OCI-LY7 (cell line): ENCODE measurements at regions not wholly inside any gene's neighbourhood (a gene's known extent, or its start where the extent isn't known, plus 50 kb on each side); places are given as distances from the start of the nearest gene placed in this dataset.
"Not testable (repeated sequence)": the region's sequence is repeated elsewhere in the genome, so short reads cannot be mapped to it uniquely, and the experiment has no call there.

Experiments
- BruUV-seq: library from RNA; stranded (reverse); fragments of 400-500 nt; replicated peaks from 2 replicates; lab custom pipeline; 2021; lab: Mats Ljungman, UMichigan
- CTCF ChIA-PET: fragments of 300-600 bp; sonication (Branson Sonifier 250); formaldehyde crosslinking; loops from one replicate; lab custom pipeline; 2022; ENCODE audit warnings: antibody characterized with exemption; ENCODE audit not compliant: unreplicated experiment; lab: Charles Lee
- POLR2A ChIA-PET: fragments of 300-600 bp; sonication (Branson Sonifier 250); formaldehyde crosslinking; loops from one replicate; lab custom pipeline; 2022; ENCODE audit warnings: antibody characterized with exemption; lab: Charles Lee
- DNase-seq: peaks from one replicate; pipeline ENCODE4 v3.0.0-alpha.2; 2015; ENCODE audit warnings: low spot score
- H2AFZ ChIP-seq: fragments of 200-600 bp; sonication (generic), shearing (Covaris generic); 2 replicates; pipeline ENCODE4 v1.6.1; 2014; ENCODE audit warnings: mild to moderate bottlenecking, antibody characterized with exemption, low read length, moderate library complexity
- H3K27ac ChIP-seq: fragments of 200-600 bp; sonication (generic); 2 replicates; pipeline ENCODE4 v1.5.1; 2014; ENCODE audit warnings: mixed run types, low read depth, mild to moderate bottlenecking, moderate library complexity, low read length, inconsistent platforms; ENCODE audit not compliant: poor library complexity, severe bottlenecking
- H3K36me3 ChIP-seq: fragments of 200-600 bp; sonication (generic); 2 replicates; pipeline ENCODE4 v1.6.1; 2014; ENCODE audit warnings: mild to moderate bottlenecking, antibody characterized with exemption, low read length, moderate library complexity, mixed read lengths; ENCODE audit not compliant: insufficient read depth
- H3K4me1 ChIP-seq: fragments of 200-600 bp; sonication (generic); 2 replicates; pipeline ENCODE4 v1.5.1; 2014; ENCODE audit warnings: mild to moderate bottlenecking, low read length; ENCODE audit not compliant: insufficient read depth, poor library complexity, severe bottlenecking
- H3K4me2 ChIP-seq: fragments of 200-600 bp; sonication (generic); 2 replicates; pipeline ENCODE4 v1.6.1; 2014; ENCODE audit warnings: mild to moderate bottlenecking, low read length
- H3K4me3 ChIP-seq: fragments of 200-600 bp; sonication (generic); 2 replicates; pipeline ENCODE4 v1.5.1; 2014; ENCODE audit warnings: mild to moderate bottlenecking, low read depth, low read length; ENCODE audit not compliant: poor library complexity, severe bottlenecking
- H3K79me2 ChIP-seq: fragments of 200-600 bp; sonication (generic); 2 replicates; pipeline ENCODE4 v1.6.1; 2016; ENCODE audit warnings: low read depth, mild to moderate bottlenecking, low read length, moderate library complexity, mixed read lengths; ENCODE audit not compliant: insufficient read depth
- H3K9me2 ChIP-seq: fragments of 200-600 bp; sonication (generic); 2 replicates; pipeline ENCODE4 v1.6.1; 2016; ENCODE audit warnings: mild to moderate bottlenecking, low read length, mixed read lengths; ENCODE audit not compliant: insufficient read depth
- H3K9me3 ChIP-seq: fragments of 200-600 bp; sonication (generic); 2 replicates; pipeline ENCODE4 v1.6.1; 2014; ENCODE audit warnings: mild to moderate bottlenecking, mixed run types, low read length, mixed read lengths
- H4K20me1 ChIP-seq: fragments of 200-600 bp; sonication (generic); 2 replicates; pipeline ENCODE4 v1.6.1; 2014; ENCODE audit warnings: mild to moderate bottlenecking, antibody characterized with exemption, low read length, moderate library complexity, mixed read lengths; ENCODE audit not compliant: insufficient read depth
- CTCF ChIP-seq: fragments of 200-600 bp; sonication (generic); conservative IDR thresholded peaks from 2 replicates; pipeline ENCODE4 v1.5.1; 2014; ENCODE audit warnings: mild to moderate bottlenecking, antibody characterized with exemption, low read length, moderate library complexity, mixed read lengths
- EZH2phosphoT487 ChIP-seq: fragments of 200-600 bp; sonication (generic); IDR thresholded peaks from 2 replicates; pipeline ENCODE4 v1.6.1; 2018; ENCODE audit warnings: low read depth, borderline replicate concordance, mild to moderate bottlenecking, mixed run types, antibody characterized with exemption, low read length, moderate library complexity, mixed read lengths
- intact Hi-C: fragments of 100-400 bp; cut with micrococcal nuclease; formaldehyde crosslinking; loops from one replicate; pipeline ENCODE4 v1.10.0; 2022; ENCODE audit not compliant: unreplicated experiment

DNA sequence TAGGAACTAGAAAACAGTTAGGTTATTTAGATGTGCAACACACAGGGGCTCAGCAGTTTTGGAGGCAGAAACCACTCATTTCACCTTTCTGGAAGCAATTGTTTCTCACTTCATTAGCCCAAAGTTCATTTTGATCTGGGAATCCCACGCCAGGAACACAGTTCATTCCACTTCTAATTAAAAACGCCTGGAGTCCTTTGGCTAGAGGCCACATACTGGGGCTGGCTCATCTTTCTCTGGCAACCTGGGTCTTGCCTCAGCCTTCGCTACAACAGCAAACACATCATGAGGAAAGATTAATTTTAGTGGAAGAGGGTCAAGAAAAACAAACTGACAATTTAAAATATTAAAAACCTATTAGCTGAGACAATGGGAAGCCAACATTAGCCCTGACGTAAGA, 69.7 kb downstream of the RFPL4B start:
- BruUV-seq = no TSS peak
- TF ChIP-seq EZH2phosphoT487 (no peak), CTCF (no peak)
- Histone ChIP-seq H3K36me3 (no peaks in the 10 kb centered on the region), H3K27ac (no peak overlapping the region), H2AFZ (no peak overlapping the region), H3K4me3 (no peak overlapping the region), H4K20me1 (no peaks in the 10 kb centered on the region), H3K9me3 (no peaks in the 10 kb centered on the region), H3K79me2 (no peaks in the 10 kb centered on the region), H3K9me2 (no peaks in the 10 kb centered on the region), H3K4me1 (no peaks in the 10 kb centered on the region), H3K4me2 (no peak overlapping the region)
- intact Hi-C loops = no loop called here
- no peak for DNase-seq
- POLR2A ChIA-PET = interaction anchor here (0.8 kb wide), 1 partner anchor 15 kb away, joined by 3 read pairs; no protein-coding TSS in a partner anchor
- CTCF ChIA-PET = no interaction called here

DNA sequence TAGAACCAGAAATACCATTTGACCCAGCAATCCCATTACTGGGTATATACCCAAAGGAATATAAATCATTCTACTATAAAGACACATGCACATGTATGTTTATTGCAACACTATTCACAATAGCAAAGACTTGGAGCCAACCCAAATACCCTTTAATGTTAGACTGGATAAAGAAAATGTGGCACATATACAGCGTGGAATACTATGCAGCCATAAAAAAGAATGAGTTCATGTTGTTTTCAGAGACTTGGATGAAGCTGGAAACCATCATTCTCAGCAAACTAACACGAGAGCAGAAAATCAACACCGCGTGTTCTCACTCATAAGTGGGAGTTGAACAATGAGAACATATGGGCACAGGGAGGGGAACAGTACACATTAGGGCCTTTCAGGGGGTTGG, 79.9 kb downstream of the RFPL4B start:
- H3K9me2 ChIP-seq, H3K27ac ChIP-seq, H2AFZ ChIP-seq, POLR2A ChIA-PET, BruUV-seq, H3K4me3 ChIP-seq, H3K9me3 ChIP-seq, DNase-seq, H3K36me3 ChIP-seq, H4K20me1 ChIP-seq, H3K79me2 ChIP-seq, H3K4me1 ChIP-seq, H3K4me2 ChIP-seq, intact Hi-C loops, CTCF ChIA-PET: not testable (repeated sequence)

DNA sequence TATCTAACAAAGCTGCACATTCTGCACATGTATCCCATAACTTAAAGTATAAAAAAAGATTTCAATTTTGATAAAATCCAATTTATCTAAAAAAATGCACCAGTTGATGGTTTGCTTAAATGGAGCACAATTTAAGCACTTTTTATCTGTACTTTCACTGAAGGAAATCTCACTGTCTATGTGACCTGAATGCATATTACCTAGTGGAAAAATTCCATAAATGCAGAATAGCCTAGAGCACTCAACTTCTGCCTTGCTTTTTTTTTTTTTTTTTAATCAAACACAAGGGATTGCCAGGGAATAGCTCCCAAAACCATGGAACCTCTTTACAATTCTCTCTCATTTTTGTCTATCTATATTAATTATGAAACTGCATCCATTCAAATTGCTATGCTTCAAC, 80.4 kb downstream of the RFPL4B start:
- Histone ChIP-seq H3K4me2 (no peak overlapping the region), H3K27ac (no peak overlapping the region), H3K36me3 (no peaks in the 10 kb centered on the region), H3K4me1 (no peaks in the 10 kb centered on the region), H3K9me3 (no peaks in the 10 kb centered on the region), H2AFZ (no peak overlapping the region), H3K9me2 (no peaks in the 10 kb centered on the region), H4K20me1 (no peaks in the 10 kb centered on the region), H3K79me2 (no peaks in the 10 kb centered on the region), H3K4me3 (no peak overlapping the region)
- POLR2A ChIA-PET = interaction anchor here (1.3 kb wide), 1 partner anchor 20 kb away, joined by 4 read pairs; no protein-coding TSS in a partner anchor
- no TSS peak for BruUV-seq
- intact Hi-C loops = no loop called here
- CTCF ChIA-PET = no interaction called here
- TF ChIP-seq EZH2phosphoT487 = no peak
- no peak for TF ChIP-seq CTCF
- DNase-seq = no peak
